GM12891 (cell line): ENCODE measurements at regions not wholly inside any gene's neighbourhood (a gene's known extent, or its start where the extent isn't known, plus 50 kb on each side); places are given as distances from the start of the nearest gene placed in this dataset.

Experiments
- DNase-seq: peaks from one replicate; pipeline ENCODE4 v3.0.0; 2011; ENCODE audit warnings: low spot score; ENCODE audit not compliant: insufficient read length
- FAIRE-seq: peaks from 2 replicates; lab custom pipeline; 2011; peaks lifted over from hg19 to GRCh38; lab: Jason Lieb, UNC
- PAX5 ChIP-seq: IDR thresholded peaks from 2 replicates; pipeline ENCODE4 v1.6.1; 2011; ENCODE audit warnings: low read length, moderate library complexity, mild to moderate bottlenecking; ENCODE audit not compliant: insufficient read depth, severe bottlenecking
- POLR2A ChIP-seq: IDR thresholded peaks from 2 replicates; pipeline ENCODE4 v1.6.1; 2011; ENCODE audit warnings: low read depth, low read length, control low read depth
- POLR2AphosphoS5 ChIP-seq: IDR thresholded peaks from 2 replicates; pipeline ENCODE4 v1.6.1; 2011; ENCODE audit warnings: low read depth, low read length, control low read depth
- POU2F2 ChIP-seq: IDR thresholded peaks from 2 replicates; pipeline ENCODE4 v1.6.1; 2011; ENCODE audit warnings: low read depth, mild to moderate bottlenecking, control low read depth, low read length, moderate library complexity
- SPI1 ChIP-seq: IDR thresholded peaks from 2 replicates; pipeline ENCODE4 v1.6.1; 2011; ENCODE audit warnings: low read depth, low read length, control low read depth
- TAF1 ChIP-seq: IDR thresholded peaks from 2 replicates; pipeline ENCODE4 v1.6.1; 2011; ENCODE audit warnings: low read depth, low read length, control low read depth

DNA sequence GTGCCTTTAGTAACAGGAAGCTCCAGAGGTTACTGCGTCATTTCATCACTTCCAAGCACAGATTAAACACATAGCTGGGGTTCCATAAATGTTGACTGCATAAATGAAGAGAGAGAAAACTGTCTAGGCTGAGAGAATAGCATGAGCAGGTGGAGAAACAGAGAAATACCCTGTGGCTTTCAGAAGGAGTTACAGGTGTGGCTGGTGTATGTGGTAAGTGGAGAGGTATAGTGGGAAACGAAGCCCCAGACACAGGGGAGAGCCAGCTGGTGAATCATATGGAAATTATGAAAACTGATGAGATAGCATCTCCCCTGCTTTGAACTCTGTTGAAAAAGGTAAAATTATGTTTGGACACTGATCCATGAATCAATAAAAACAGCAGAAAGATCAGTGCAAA lies 807.4 kb upstream of the POU3F3 start:
- no peak for DNase-seq
- TF ChIP-seq TAF1 (no peak), POU2F2 (no peak), POLR2AphosphoS5 (no peak), POLR2A (no peak), SPI1 (no peak), PAX5 (no peak)
- FAIRE-seq, result no peak

DNA sequence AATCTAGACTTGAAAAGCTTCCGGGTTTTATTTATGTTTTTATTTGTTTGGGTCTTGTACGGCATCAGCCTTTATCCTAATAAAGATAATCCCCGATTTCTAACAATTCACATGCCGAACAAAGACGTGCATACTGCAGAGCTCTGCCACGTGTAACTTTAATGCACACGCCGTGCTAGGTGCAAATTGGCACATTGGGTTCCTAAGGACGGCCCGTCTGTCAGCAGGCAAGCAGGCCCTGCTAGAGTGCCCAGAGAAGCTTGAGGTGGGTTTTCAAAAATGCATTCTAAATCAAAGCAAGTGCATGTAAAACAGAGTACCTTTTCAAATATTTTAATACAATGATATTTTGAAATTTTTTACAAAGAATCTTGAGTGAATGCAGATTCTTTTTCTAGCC lies 806.4 kb upstream of the POU3F3 start:
- DNase-seq, result no peak
- TF ChIP-seq SPI1 (no peak), POLR2A (no peak), PAX5 (no peak), POLR2AphosphoS5 (no peak), TAF1 (no peak), POU2F2 (no peak)
- FAIRE-seq, result no peak

DNA sequence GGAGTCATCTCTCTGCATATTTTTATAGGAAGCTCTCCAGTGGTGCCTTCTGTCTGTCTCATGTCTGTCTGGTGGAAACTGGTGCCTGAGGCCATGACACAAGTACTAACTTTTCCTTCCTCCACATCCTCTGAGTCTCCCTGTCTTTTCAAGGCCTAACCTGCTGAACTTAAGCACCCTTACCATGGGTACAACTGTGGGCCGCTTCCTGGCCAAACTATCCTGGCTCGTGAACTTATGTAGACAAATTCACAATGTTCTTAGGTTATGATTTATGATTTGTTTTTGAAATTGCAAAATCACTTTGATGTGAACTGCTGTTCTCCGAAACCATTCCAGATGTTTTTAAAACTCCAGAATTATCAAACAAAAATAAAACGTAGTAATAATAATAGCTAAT lies 804.5 kb upstream of the POU3F3 start:
- TF ChIP-seq SPI1 (no peak), POLR2A (no peak), POU2F2 (no peak), TAF1 (no peak), POLR2AphosphoS5 (no peak), PAX5 (no peak)
- no peak for FAIRE-seq
- DNase-seq, result no peak

DNA sequence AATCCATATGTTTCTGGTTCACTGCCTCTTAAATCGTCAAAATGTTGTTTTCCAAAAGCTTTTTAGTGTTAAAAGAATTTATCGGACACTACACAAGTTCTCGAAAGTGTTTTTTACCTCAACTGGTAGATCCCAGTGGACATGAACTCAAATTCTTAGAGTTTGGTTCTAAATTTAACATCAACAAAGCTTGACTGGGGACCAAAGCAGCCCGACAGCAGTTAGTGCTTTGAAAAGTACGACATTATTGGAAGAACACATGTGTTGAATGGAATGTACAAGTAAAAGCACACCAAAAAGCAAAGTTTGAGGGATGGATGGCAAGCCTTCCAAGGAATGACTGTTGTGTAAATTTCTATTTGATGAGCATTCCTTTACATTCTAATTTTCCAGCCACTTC lies 803.9 kb upstream of the POU3F3 start:
- FAIRE-seq, result no peak
- no peak for TF ChIP-seq POU2F2
- no peak for TF ChIP-seq SPI1
- no peak for TF ChIP-seq POLR2A
- no peak for TF ChIP-seq TAF1
- TF ChIP-seq POLR2AphosphoS5, result no peak
- no peak for TF ChIP-seq PAX5

DNA sequence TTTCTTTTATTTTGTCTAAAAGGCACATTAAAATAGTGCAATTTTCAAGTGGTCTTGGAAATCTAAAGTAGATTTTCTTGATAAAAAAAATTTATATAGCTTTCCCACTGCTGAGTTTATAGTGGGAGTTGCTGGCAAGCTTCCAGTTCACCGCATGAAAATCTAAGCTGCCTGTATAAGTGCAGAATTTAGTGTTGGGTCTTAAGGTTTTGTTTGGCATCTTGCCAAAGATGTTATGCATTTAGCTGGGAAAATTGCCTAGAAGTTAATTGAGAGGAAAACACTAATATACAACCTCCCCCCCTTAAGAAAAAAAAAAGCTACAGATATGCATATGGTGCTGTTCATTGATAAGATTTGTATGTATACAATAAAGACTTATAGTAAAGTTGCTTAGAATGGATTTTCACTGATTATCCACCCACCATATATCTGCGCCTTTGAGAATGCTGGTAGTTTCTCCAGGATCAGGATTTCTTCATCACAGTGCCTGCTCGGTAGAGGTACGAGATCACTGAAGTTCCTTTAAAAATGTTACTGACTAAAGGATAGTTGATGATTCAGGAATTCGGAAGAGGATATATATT lies 803.2 kb upstream of the POU3F3 start:
- FAIRE-seq, result no peak
- no peak for DNase-seq

More for the DNA sequence above, 803.9 kb upstream of the POU3F3 start:
- DNase-seq, result no peak

DNA sequence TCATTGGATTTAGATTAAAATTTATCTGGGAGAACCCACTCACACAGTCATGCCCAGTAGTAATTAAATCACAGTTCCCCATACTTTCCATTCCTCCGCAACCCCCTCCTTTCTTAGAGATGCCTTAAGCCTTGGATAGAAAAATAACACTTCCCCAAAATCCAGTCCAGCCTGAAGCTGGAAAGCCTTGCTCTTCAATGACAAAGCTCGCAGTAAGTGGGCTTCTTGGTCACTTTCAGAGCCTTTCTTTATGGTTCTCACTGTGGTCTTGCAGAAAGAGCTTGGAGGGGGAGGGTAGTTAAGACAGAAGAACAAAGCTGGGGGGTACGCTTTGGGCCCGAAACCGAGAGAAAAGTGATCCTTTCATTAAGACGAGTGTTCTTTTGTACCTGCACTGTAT lies 802.1 kb upstream of the POU3F3 start:
- TF ChIP-seq POLR2A, result no peak
- TF ChIP-seq POU2F2, result no peak
- TF ChIP-seq SPI1, result no peak
- no peak for TF ChIP-seq POLR2AphosphoS5
- FAIRE-seq (no peak), DNase-seq (no peak)

More for the DNA sequence above, 803.2 kb upstream of the POU3F3 start:
- TF ChIP-seq PAX5 (no peak), POU2F2 (no peak), SPI1 (no peak), TAF1 (no peak), POLR2AphosphoS5 (no peak)

DNA sequence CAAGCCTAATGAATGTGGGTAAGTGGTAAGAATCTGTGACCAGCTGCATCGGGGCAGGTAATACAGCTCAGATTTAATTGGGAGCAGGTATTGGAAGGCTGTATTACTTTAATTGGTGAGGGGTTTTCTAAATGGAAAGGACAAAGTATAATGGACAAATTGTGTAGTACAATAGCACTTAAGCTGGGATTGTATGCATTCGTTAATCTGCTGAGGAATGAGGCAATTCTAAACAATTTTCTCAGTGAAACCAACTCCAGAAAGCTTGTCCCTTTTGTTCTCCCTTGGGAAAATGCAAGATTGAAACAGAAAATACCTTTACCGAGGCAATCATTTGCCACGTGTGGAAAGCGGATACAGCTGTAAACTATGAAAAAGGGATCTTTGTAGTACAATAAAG lies 801.6 kb upstream of the POU3F3 start:
- TF ChIP-seq PAX5, result no peak
- no peak for TF ChIP-seq POU2F2
- no peak for TF ChIP-seq SPI1
- TF ChIP-seq TAF1, result no peak
- TF ChIP-seq POLR2A, result no peak
- no peak for TF ChIP-seq POLR2AphosphoS5
- no peak for FAIRE-seq
- DNase-seq, result no peak

GRCh38 chr2:104056451-104056850 lies 797.5 kb upstream of the POU3F3 start:
- no peak for TF ChIP-seq POLR2A
- TF ChIP-seq POLR2AphosphoS5, result no peak
- TF ChIP-seq TAF1, result no peak
- no peak for TF ChIP-seq SPI1
- TF ChIP-seq POU2F2, result no peak
- no peak for TF ChIP-seq PAX5
- no peak for DNase-seq
- FAIRE-seq, result no peak

DNA sequence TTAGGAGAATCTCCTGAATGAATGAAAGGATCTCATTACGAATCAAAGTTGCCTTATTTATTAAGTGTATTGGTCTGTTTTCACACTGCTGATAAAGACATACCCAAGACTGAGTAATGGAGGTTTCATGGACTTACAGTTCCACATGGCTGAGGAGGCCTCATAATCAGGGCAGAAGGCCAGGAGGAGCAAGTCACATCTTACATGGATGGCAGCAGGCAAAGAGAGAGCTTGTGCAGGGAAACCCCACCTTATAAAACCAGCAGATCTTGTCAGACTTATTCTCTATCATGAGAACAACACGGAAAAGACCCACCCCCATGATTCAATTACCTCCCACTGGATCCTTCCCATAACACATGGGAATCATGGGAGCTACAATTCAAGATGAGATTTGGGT lies 785.2 kb upstream of the POU3F3 start:
- DNase-seq (no peak), FAIRE-seq (no peak)
- TF ChIP-seq SPI1 (no peak), POU2F2 (no peak), POLR2AphosphoS5 (no peak), PAX5 (no peak), TAF1 (no peak), POLR2A (no peak)

DNA sequence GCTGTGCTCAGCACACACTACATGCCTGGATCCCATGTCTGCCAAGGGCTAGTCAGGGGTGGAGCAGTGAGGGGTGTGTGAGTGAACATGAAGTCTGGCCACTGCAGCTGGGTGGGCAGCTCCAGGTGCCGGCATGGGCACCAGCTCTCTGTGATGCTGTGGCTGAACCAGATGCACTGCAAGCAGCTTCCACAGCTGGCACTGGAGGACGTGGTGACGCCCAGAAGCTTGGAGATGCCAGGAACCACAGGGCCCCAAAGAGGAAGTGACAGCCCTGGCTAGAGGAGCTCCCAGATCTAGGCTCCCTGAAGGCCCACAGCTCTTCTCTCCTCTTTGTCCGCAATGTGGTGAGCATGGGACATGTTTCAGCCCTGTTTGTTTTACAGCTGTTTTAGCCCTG lies 776.3 kb upstream of the POU3F3 start:
- no peak for DNase-seq
- FAIRE-seq, result no peak

More for the DNA sequence above, 776.3 kb upstream of the POU3F3 start:
- no peak for TF ChIP-seq SPI1
- no peak for TF ChIP-seq POLR2AphosphoS5
- no peak for TF ChIP-seq POU2F2
- TF ChIP-seq PAX5, result no peak
- TF ChIP-seq TAF1, result no peak
- no peak for TF ChIP-seq POLR2A
